Neutrophil (primary cell): ENCODE measurements at regions not wholly inside any gene's neighbourhood (a gene's known extent, or its start where the extent isn't known, plus 50 kb on each side); places are given as distances from the start of the nearest gene placed in this dataset.

Experiments used
- H3K27ac ChIP-seq: fragments of 200-600 bp; sonication (generic); 2 replicates; pipeline ENCODE4 v1.5.1; 2016; ENCODE audit warnings: mild to moderate bottlenecking, moderate library complexity
- H3K27me3 ChIP-seq: fragments of 200-600 bp; sonication (generic); 2 replicates; pipeline ENCODE4 v1.6.0; 2016; ENCODE audit warnings: mild to moderate bottlenecking
- H3K36me3 ChIP-seq: fragments of 200-600 bp; sonication (generic); 2 replicates; pipeline ENCODE4 v1.5.1; 2017
- H3K4me1 ChIP-seq, 2 experiments: fragments of 200-600 bp in 1 of 2; sonication (generic) in 1 of 2; 1 replicate in 1 of 2; 2 replicates in 1 of 2; pipeline versions ENCODE4 v1.5.1 to v1.6.1; 2013 to 2016; ENCODE audit warnings: low read depth in 1 of 2, low read length in 1 of 2, mild to moderate bottlenecking in 1 of 2, moderate library complexity in 1 of 2; ENCODE audit not compliant: control insufficient read depth in 1 of 2, insufficient read depth in 1 of 2
- H3K4me3 ChIP-seq, 2 experiments: fragments of 200-600 bp in 1 of 2; sonication (generic) in 1 of 2; 1 replicate in 1 of 2; 2 replicates in 1 of 2; pipeline ENCODE4 v1.5.1; 2013 to 2016; ENCODE audit warnings: low read depth in 1 of 2, low read length in 1 of 2, mild to moderate bottlenecking in 1 of 2, moderate library complexity in 1 of 2
- H3K9me3 ChIP-seq: fragments of 200-600 bp; sonication (generic); 2 replicates; pipeline ENCODE4 v1.5.1; 2016
- CTCF ChIP-seq: fragments of 200-600 bp; sonication (generic); IDR thresholded peaks from 2 replicates; pipeline ENCODE4 v1.5.1; 2016; ENCODE audit warnings: antibody characterized with exemption

GRCh38 chr10:8194050-8194449 lies 139.6 kb downstream of the GATA3 start:
- H3K27ac ChIP-seq: no peak overlapping the region
- TF ChIP-seq CTCF: no peak
- no peaks in the 10 kb centered on the region for H3K9me3 ChIP-seq
- no peaks in the 10 kb centered on the region for H3K4me1 ChIP-seq
- no peaks in the 10 kb centered on the region for H3K36me3 ChIP-seq
- no peak overlapping the region for H3K4me3 ChIP-seq
- H3K27me3 ChIP-seq: peaks cover 50% of the 10 kb centered on the region

GRCh38 chr10:8206882-8207281 lies 152.4 kb downstream of the GATA3 start:
- H3K9me3 ChIP-seq: no peaks in the 10 kb centered on the region
- no peak for TF ChIP-seq CTCF
- no peak overlapping the region for H3K4me3 ChIP-seq
- H3K27me3 ChIP-seq: peaks cover 8% of the 10 kb centered on the region
- H3K36me3 ChIP-seq: no peaks in the 10 kb centered on the region
- no peaks in the 10 kb centered on the region for H3K4me1 ChIP-seq
- H3K27ac ChIP-seq: no peak overlapping the region

GRCh38 chr10:8211631-8212030 lies 157.1 kb downstream of the GATA3 start:
- no peak overlapping the region for H3K27ac ChIP-seq
- TF ChIP-seq CTCF: no peak
- H3K4me1 ChIP-seq: no peaks in the 10 kb centered on the region
- H3K27me3 ChIP-seq: peaks cover 4% of the 10 kb centered on the region
- H3K9me3 ChIP-seq: no peaks in the 10 kb centered on the region
- H3K4me3 ChIP-seq: no peak overlapping the region
- H3K36me3 ChIP-seq: no peaks in the 10 kb centered on the region

GRCh38 chr10:8213735-8214134 lies 159.2 kb downstream of the GATA3 start:
- Histone ChIP-seq H3K4me1 (no peaks in the 10 kb centered on the region), H3K9me3 (no peaks in the 10 kb centered on the region), H3K36me3 (no peaks in the 10 kb centered on the region), H3K27me3 (no peaks in the 10 kb centered on the region), H3K4me3 (no peak overlapping the region), H3K27ac (no peak overlapping the region)
- no peak for TF ChIP-seq CTCF

- H3K4me1 ChIP-seq: no peaks in the 10 kb centered on the region
- H3K27me3 ChIP-seq: no peaks in the 10 kb centered on the region
- H3K4me3 ChIP-seq: no peak overlapping the region
- TF ChIP-seq CTCF: no peak
- H3K36me3 ChIP-seq: no peaks in the 10 kb centered on the region
- H3K27ac ChIP-seq: no peak overlapping the region
- H3K9me3 ChIP-seq: no peaks in the 10 kb centered on the region
These were observed 160.1 kb downstream of the GATA3 start for GRCh38 chr10:8214587-8214986.

GRCh38 chr10:8216893-8217292 lies 162.4 kb downstream of the GATA3 start:
- TF ChIP-seq CTCF: no peak
- no peaks in the 10 kb centered on the region for H3K4me1 ChIP-seq
- H3K27me3 ChIP-seq: no peaks in the 10 kb centered on the region
- no peaks in the 10 kb centered on the region for H3K36me3 ChIP-seq
- no peak overlapping the region for H3K27ac ChIP-seq
- no peak overlapping the region for H3K4me3 ChIP-seq
- no peaks in the 10 kb centered on the region for H3K9me3 ChIP-seq
